Peyer's patch (tissue), 4 donors: ENCODE measurements at regions not wholly inside any gene's neighbourhood (a gene's known extent, or its start where the extent isn't known, plus 50 kb on each side); places are given as distances from the start of the nearest gene placed in this dataset.

ENCODE experiments used
- POLR2A ChIP-seq, 2 donors: fragments of 450-650 bp; IDR thresholded peaks; one replicate each; pipeline ENCODE4 v1.5.1; 2017; ENCODE audit warnings: antibody characterized with exemption in 2 of 2, mild to moderate bottlenecking in 2 of 2, moderate library complexity in 2 of 2
- TF ChIP-seq, protein P1 (sequence below), 6 experiments: fragments of 450-650 bp in 4 of 6; fragments of 200-600 bp in 2 of 6; sonication (generic) in 1 of 6; IDR thresholded peaks; one replicate each; pipeline ENCODE4 v1.5.1; 2017 to 2019; ENCODE audit warnings: antibody characterized with exemption in 6 of 6, mild to moderate bottlenecking in 3 of 6, moderate library complexity in 1 of 6

DNA sequence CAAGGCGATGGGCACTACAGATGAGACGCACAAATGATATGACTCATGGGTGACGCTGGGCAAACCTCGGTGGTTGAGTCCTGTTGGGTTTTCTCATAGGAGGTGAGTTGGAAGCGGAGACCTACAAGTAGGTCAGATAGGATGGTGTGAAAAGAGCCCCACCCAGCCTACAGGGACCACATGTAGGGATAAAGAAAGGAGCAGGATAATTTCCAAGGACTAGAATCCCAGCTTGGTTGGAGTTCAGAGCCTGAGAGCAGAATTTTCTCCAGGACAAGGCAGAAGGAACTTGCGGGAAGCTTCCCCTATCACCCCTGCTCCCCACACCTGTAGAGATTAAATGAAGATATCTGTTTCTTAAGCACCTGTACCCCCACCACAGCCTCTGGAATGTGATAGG, 489.7 kb upstream of the CDH4 start:
- TF ChIP-seq, protein P1, sequence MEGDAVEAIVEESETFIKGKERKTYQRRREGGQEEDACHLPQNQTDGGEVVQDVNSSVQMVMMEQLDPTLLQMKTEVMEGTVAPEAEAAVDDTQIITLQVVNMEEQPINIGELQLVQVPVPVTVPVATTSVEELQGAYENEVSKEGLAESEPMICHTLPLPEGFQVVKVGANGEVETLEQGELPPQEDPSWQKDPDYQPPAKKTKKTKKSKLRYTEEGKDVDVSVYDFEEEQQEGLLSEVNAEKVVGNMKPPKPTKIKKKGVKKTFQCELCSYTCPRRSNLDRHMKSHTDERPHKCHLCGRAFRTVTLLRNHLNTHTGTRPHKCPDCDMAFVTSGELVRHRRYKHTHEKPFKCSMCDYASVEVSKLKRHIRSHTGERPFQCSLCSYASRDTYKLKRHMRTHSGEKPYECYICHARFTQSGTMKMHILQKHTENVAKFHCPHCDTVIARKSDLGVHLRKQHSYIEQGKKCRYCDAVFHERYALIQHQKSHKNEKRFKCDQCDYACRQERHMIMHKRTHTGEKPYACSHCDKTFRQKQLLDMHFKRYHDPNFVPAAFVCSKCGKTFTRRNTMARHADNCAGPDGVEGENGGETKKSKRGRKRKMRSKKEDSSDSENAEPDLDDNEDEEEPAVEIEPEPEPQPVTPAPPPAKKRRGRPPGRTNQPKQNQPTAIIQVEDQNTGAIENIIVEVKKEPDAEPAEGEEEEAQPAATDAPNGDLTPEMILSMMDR (IDR thresholded peaks at IDR 0.05): no peak
- TF ChIP-seq POLR2A (IDR thresholded peaks at IDR 0.05): no peak
